HEK293 (cell line): ENCODE measurements at regions not wholly inside any gene's neighbourhood (a gene's known extent, or its start where the extent isn't known, plus 50 kb on each side); places are given as distances from the start of the nearest gene placed in this dataset.

ENCODE experiments used
- CTCF ChIP-seq: fragments of 450-650 bp; formaldehyde crosslinking; IDR thresholded peaks from 2 replicates; pipeline ENCODE4 v1.5.1; 2016; ENCODE audit warnings: missing biosample characterization, missing genetic modification characterization
- ZNF146 ChIP-seq: fragments of 450-650 bp; formaldehyde crosslinking; IDR thresholded peaks from 2 replicates; pipeline ENCODE4 v1.5.1; 2016; ENCODE audit warnings: missing biosample characterization, missing genetic modification characterization
- ZNF24 ChIP-seq: fragments of 450-650 bp; formaldehyde crosslinking; IDR thresholded peaks from 2 replicates; pipeline ENCODE4 v1.5.1; 2016; ENCODE audit warnings: missing biosample characterization, missing genetic modification characterization

DNA sequence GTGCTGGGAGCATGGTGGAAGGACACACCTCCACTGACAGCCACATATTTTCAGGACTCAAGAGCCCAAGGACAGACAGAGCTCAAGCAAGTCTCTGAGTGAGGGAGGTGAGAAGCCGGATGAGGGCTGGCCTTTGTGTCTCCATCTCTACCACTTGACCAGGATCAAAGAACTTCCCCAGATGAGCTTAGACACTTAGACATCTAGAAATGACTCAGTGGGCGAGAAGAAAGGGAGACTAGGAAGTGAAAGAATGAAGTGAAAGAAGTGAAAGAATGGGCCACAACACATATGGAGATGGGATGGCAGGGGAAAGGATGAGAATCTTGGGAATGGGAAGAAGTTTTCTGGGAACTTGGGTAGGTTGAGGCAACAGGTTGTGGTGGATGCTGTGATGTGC is 274.9 kb upstream of the CCL2 start:
- no peak for TF ChIP-seq CTCF (tag by site-specific recombination)
- TF ChIP-seq ZNF146 = no peak
- no peak for TF ChIP-seq ZNF24 (tag by site-specific recombination)
